Loucy (cell line): ENCODE measurements at regions not wholly inside any gene's neighbourhood (a gene's known extent, or its start where the extent isn't known, plus 50 kb on each side); places are given as distances from the start of the nearest gene placed in this dataset.

Experiments used
- H2AFZ ChIP-seq: fragments of 200-600 bp; sonication (generic); 2 replicates; pipeline ENCODE4 v1.6.0; 2016; ENCODE audit warnings: antibody characterized with exemption, mild to moderate bottlenecking, low read length, moderate library complexity
- H3F3A ChIP-seq: fragments of 200-600 bp; 2 replicates; pipeline ENCODE4 v1.6.0; 2016; ENCODE audit warnings: antibody characterized with exemption, low read depth, mild to moderate bottlenecking
- H3K27me3 ChIP-seq: fragments of 200-600 bp; sonication (generic); 2 replicates; pipeline ENCODE4 v1.6.1; 2014; ENCODE audit warnings: low read length, mild to moderate bottlenecking; ENCODE audit not compliant: insufficient read depth, poor library complexity, severe bottlenecking
- H3K36me3 ChIP-seq: fragments of 200-600 bp; sonication (generic); 2 replicates; pipeline ENCODE4 v1.6.1; 2016; ENCODE audit warnings: low read length; ENCODE audit not compliant: insufficient read depth
- H3K4me1 ChIP-seq: fragments of 200-600 bp; sonication (generic); 2 replicates; pipeline ENCODE4 v1.5.1; 2014; ENCODE audit warnings: low read length, mild to moderate bottlenecking; ENCODE audit not compliant: insufficient read depth, poor library complexity, severe bottlenecking
- H3K4me2 ChIP-seq: fragments of 200-600 bp; sonication (generic); 2 replicates; pipeline ENCODE4 v1.6.0; 2014; ENCODE audit warnings: antibody characterized with exemption, low read length, low read depth, mild to moderate bottlenecking; ENCODE audit not compliant: poor library complexity, severe bottlenecking
- H3K4me3 ChIP-seq: fragments of 200-600 bp; sonication (generic); 2 replicates; pipeline ENCODE4 v1.5.1; 2014; ENCODE audit warnings: low read length, mild to moderate bottlenecking, mixed read lengths; ENCODE audit not compliant: poor library complexity, severe bottlenecking
- H3K79me2 ChIP-seq: fragments of 200-600 bp; sonication (generic); 2 replicates; pipeline ENCODE4 v1.6.1; 2014; ENCODE audit warnings: low read length; ENCODE audit not compliant: insufficient read depth
- H3K9ac ChIP-seq: fragments of 200-600 bp; sonication (generic); 2 replicates; pipeline ENCODE4 v1.6.0; 2014; ENCODE audit warnings: mild to moderate bottlenecking, low read depth, low read length, moderate library complexity; ENCODE audit not compliant: poor library complexity, severe bottlenecking
- H3K9me2 ChIP-seq: fragments of 200-600 bp; sonication (generic); replicated peaks from 2 replicates; pipeline ENCODE4 v1.6.1; 2016; ENCODE audit warnings: low read depth, low read length, mixed read lengths
- H3K9me3 ChIP-seq: fragments of 200-600 bp; sonication (generic); 2 replicates; pipeline ENCODE4 v1.6.1; 2014; ENCODE audit warnings: mild to moderate bottlenecking, antibody characterized with exemption, low read length, low read depth; ENCODE audit not compliant: insufficient read depth
- H4K20me1 ChIP-seq: fragments of 200-600 bp; sonication (generic); 2 replicates; pipeline ENCODE4 v1.6.0; 2014; ENCODE audit warnings: antibody characterized with exemption, low read length, mild to moderate bottlenecking; ENCODE audit not compliant: insufficient read depth, poor library complexity, severe bottlenecking
- CTCF ChIP-seq: fragments of 200-600 bp; sonication (generic); conservative IDR thresholded peaks from 2 replicates; pipeline ENCODE4 v1.5.1; 2014; ENCODE audit warnings: mild to moderate bottlenecking, antibody characterized with exemption, low read length
- EZH2phosphoT487 ChIP-seq: fragments of 200-600 bp; IDR thresholded peaks from 2 replicates; pipeline ENCODE4 v1.6.1; 2018; ENCODE audit warnings: antibody characterized with exemption, mild to moderate bottlenecking, moderate library complexity, borderline replicate concordance

GRCh38 chr9:88723751-88724150 is 188.8 kb downstream of the NXNL2 start:
- H3K9me2 ChIP-seq = no peaks in the 10 kb centered on the region
- no peaks in the 10 kb centered on the region for H3F3A ChIP-seq
- no peaks in the 10 kb centered on the region for H3K27me3 ChIP-seq
- no peak overlapping the region for H3K4me2 ChIP-seq
- H3K4me1 ChIP-seq = peaks cover 4% of the 10 kb centered on the region
- H3K9ac ChIP-seq = no peak overlapping the region
- H4K20me1 ChIP-seq = no peaks in the 10 kb centered on the region
- no peaks in the 10 kb centered on the region for H3K36me3 ChIP-seq
- H2AFZ ChIP-seq = no peak overlapping the region
- H3K4me3 ChIP-seq = no peak overlapping the region
- no peak for TF ChIP-seq EZH2phosphoT487
- no peak for TF ChIP-seq CTCF
- H3K9me3 ChIP-seq = no peaks in the 10 kb centered on the region
- no peaks in the 10 kb centered on the region for H3K79me2 ChIP-seq

- Histone ChIP-seq H3K4me3 (no peak overlapping the region), H3K27me3 (no peaks in the 10 kb centered on the region), H3F3A (no peaks in the 10 kb centered on the region), H3K9me2 (no peaks in the 10 kb centered on the region), H3K4me1 (peaks cover 4% of the 10 kb centered on the region), H3K9ac (no peak overlapping the region), H4K20me1 (no peaks in the 10 kb centered on the region), H3K36me3 (no peaks in the 10 kb centered on the region), H3K4me2 (no peak overlapping the region), H3K9me3 (no peaks in the 10 kb centered on the region), H3K79me2 (no peaks in the 10 kb centered on the region), H2AFZ (no peak overlapping the region)
- no peak for TF ChIP-seq EZH2phosphoT487
- TF ChIP-seq CTCF = no peak
Measured at GRCh38 chr9:88724331-88724730, 189.4 kb downstream of the NXNL2 start.

GRCh38 chr9:88725300-88726019 is 190.5 kb downstream of the NXNL2 start:
- TF ChIP-seq CTCF = no peak
- TF ChIP-seq EZH2phosphoT487 = no peak
- no peak overlapping the region for H3K9ac ChIP-seq

More at GRCh38 chr9:88725300-88726019, 190.5 kb downstream of the NXNL2 start:
- Histone ChIP-seq H3K4me3 (no peak overlapping the region), H3K27me3 (no peaks in the 10 kb centered on the region), H3K9me3 (no peaks in the 10 kb centered on the region), H3K4me1 (peaks cover 4% of the 10 kb centered on the region), H3K79me2 (no peaks in the 10 kb centered on the region), H4K20me1 (no peaks in the 10 kb centered on the region), H3K4me2 (no peak overlapping the region), H3F3A (no peaks in the 10 kb centered on the region), H3K36me3 (no peaks in the 10 kb centered on the region), H2AFZ (no peak overlapping the region), H3K9me2 (no peaks in the 10 kb centered on the region)
